ENCODE measurements at regions not wholly inside any gene's neighbourhood (a gene's known extent, or its start where the extent isn't known, plus 50 kb on each side); places are given as distances from the start of the nearest gene placed in this dataset.

DNA sequence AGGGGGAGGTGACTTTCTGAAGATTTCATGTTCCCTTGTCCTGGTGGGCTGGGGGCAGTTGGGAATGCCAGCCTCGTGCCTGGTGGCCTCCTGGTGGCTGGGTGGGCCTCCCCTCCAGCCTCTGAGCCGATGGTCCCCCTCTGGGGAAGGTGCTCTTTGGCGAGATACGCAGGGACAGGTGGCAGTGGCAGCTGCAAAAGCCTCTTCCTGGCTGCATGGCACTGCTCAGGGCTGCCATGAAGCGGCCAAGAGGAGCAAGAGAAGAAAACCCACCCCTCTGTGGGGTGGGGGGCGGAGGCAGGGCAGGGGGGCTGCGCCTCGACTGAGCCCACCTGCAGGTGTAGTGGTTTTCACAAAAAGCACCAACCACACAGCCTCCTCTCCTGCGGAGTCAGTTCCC is 61.8 kb upstream of the PHF21B start:
- DNase-seq (ENCODE audit: low read depth) (no peak), FAIRE-seq (no peak)
- Histone ChIP-seq H3K9me3 (ENCODE audit: insufficient read depth, low read depth, low read length) (no peaks in the 10 kb centered on the region), H3K79me2 (ENCODE audit: insufficient read depth, low read length) (no peaks in the 10 kb centered on the region), H3K9ac (ENCODE audit: low read length) (peak overlapping the region; percentile 51), H3K27ac (ENCODE audit: low read depth, low read length) (no peak overlapping the region), H3K4me3 (ENCODE audit: insufficient read depth, low read depth, low read length) (no peak overlapping the region), H3K4me1 (ENCODE audit: insufficient read depth, low read length) (peaks cover 15% of the 10 kb centered on the region), H3K4me2 (ENCODE audit: low read length) (peak overlapping the region; percentile 78), H3K36me3 (ENCODE audit: insufficient read depth, low read length) (no peaks in the 10 kb centered on the region), H2AFZ (ENCODE audit: low read depth, low read length) (no peak overlapping the region), H3K27me3 (ENCODE audit: insufficient read depth, low read length) (peaks cover 5% of the 10 kb centered on the region), H4K20me1 (ENCODE audit: insufficient read depth, low read length) (no peaks in the 10 kb centered on the region)
- Mint-ChIP-seq H3K4me1 (ENCODE audit: low read depth, unreplicated experiment) (peaks cover 11% of the 10 kb centered on the region), H3K4me3 (ENCODE audit: unreplicated experiment) (no peak overlapping the region), H3K27me3 (ENCODE audit: low read depth, unreplicated experiment) (peaks cover 9% of the 10 kb centered on the region), H3K27ac (ENCODE audit: unreplicated experiment) (no peak overlapping the region), H3K9me3 (ENCODE audit: unreplicated experiment) (peaks cover 3% of the 10 kb centered on the region), H3K36me3 (ENCODE audit: low read depth, unreplicated experiment) (no peaks in the 10 kb centered on the region)
- no peak for TF ChIP-seq EZH2 (IDR thresholded peaks at IDR 0.05; ENCODE audit: insufficient read depth, low read length)
- TF ChIP-seq, protein P1, sequence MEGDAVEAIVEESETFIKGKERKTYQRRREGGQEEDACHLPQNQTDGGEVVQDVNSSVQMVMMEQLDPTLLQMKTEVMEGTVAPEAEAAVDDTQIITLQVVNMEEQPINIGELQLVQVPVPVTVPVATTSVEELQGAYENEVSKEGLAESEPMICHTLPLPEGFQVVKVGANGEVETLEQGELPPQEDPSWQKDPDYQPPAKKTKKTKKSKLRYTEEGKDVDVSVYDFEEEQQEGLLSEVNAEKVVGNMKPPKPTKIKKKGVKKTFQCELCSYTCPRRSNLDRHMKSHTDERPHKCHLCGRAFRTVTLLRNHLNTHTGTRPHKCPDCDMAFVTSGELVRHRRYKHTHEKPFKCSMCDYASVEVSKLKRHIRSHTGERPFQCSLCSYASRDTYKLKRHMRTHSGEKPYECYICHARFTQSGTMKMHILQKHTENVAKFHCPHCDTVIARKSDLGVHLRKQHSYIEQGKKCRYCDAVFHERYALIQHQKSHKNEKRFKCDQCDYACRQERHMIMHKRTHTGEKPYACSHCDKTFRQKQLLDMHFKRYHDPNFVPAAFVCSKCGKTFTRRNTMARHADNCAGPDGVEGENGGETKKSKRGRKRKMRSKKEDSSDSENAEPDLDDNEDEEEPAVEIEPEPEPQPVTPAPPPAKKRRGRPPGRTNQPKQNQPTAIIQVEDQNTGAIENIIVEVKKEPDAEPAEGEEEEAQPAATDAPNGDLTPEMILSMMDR (IDR thresholded peaks at IDR 0.05; ENCODE audit: insufficient read depth, low read depth, low read length) = no peak

DNA sequence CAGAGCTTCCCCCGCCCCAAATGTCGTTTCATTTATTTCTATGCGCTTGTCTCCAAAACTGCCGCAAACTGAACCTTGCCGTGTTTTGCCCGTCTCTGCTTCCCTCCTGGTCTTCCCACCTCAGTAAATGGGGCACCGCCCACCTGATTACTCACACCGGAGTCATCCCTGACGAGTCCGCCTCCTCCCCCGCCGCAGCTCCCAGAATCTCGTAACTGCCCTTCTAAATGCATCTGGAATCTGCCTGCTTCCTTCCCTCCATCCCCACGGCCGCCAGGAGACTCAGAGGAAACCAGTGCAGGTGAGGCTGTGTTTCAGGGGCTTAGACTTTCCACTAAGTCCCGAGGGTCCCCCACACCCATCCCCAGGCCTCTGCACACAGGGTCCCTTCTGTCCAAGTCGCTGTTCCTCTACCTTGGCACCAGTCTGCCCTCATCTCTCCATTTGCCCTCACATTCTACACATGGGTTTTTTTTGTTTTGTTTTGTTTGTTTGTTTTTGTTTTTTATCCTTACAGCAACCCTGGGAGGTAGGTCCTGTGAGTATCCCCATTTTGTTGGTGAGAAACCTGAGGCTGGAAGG is 62.6 kb upstream of the PHF21B start:
- no peak overlapping the region for H3K4me3 ChIP-seq (ENCODE audit: insufficient read depth, low read depth, low read length)
- peak overlapping the region; percentile 78 for H3K4me2 ChIP-seq (ENCODE audit: low read length)
- no peak for FAIRE-seq
- peak overlapping the region; percentile 15 for H3K27ac ChIP-seq (ENCODE audit: low read depth, low read length)
- no peaks in the 10 kb centered on the region for H3K36me3 ChIP-seq (ENCODE audit: insufficient read depth, low read length)
- H4K20me1 ChIP-seq (ENCODE audit: insufficient read depth, low read length) = no peaks in the 10 kb centered on the region
- H3K27me3 ChIP-seq (ENCODE audit: insufficient read depth, low read length) = peaks cover 13% of the 10 kb centered on the region
- TF ChIP-seq, protein P1 (IDR thresholded peaks at IDR 0.05; ENCODE audit: insufficient read depth, low read depth, low read length) = no peak
- TF ChIP-seq EZH2 (IDR thresholded peaks at IDR 0.05; ENCODE audit: insufficient read depth, low read length) = no peak
- peak overlapping the region; percentile 11 for H3K4me3 Mint-ChIP-seq (ENCODE audit: unreplicated experiment)
- peak overlapping the region; percentile 30 for H3K27ac Mint-ChIP-seq (ENCODE audit: unreplicated experiment)
- no peaks in the 10 kb centered on the region for H3K36me3 Mint-ChIP-seq (ENCODE audit: low read depth, unreplicated experiment)
- H3K4me1 Mint-ChIP-seq (ENCODE audit: low read depth, unreplicated experiment) = peaks cover 11% of the 10 kb centered on the region
- H3K79me2 ChIP-seq (ENCODE audit: insufficient read depth, low read length) = no peaks in the 10 kb centered on the region
- H3K9me3 ChIP-seq (ENCODE audit: insufficient read depth, low read depth, low read length) = no peaks in the 10 kb centered on the region
- no peak overlapping the region for H2AFZ ChIP-seq (ENCODE audit: low read depth, low read length)
- peaks cover 3% of the 10 kb centered on the region for H3K9me3 Mint-ChIP-seq (ENCODE audit: unreplicated experiment)
- H3K27me3 Mint-ChIP-seq (ENCODE audit: low read depth, unreplicated experiment) = peaks cover 16% of the 10 kb centered on the region
- peak; percentile 79 for DNase-seq (ENCODE audit: low read depth)
- H3K4me1 ChIP-seq (ENCODE audit: insufficient read depth, low read length) = peaks cover 15% of the 10 kb centered on the region
- peak overlapping the region; percentile 51 for H3K9ac ChIP-seq (ENCODE audit: low read length)

DNA sequence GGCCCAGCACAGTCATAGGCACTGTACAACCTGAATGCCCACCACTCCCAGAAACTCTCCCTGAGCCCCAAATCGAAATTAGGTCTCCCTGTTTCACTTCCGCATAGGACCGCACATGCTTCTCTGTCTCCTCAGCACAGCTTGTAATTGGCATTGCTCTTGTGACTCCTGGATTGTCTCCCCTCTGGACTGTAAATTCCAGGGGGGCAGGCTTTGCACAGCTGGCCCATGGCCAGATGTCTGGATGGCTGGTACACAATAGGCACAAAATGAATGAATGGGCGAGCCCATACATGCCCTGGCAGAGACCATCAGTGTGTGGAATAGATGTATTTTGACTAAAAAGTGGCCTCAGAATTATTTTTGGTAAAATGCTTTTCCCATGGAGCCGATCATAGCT is 63.3 kb upstream of the PHF21B start:
- peaks cover 3% of the 10 kb centered on the region for H3K9me3 Mint-ChIP-seq (ENCODE audit: unreplicated experiment)
- H3K4me3 Mint-ChIP-seq (ENCODE audit: unreplicated experiment) = peak overlapping the region; percentile 41
- peak overlapping the region; percentile 78 for H3K4me2 ChIP-seq (ENCODE audit: low read length)

More for the DNA sequence above, 63.3 kb upstream of the PHF21B start:
- Histone ChIP-seq H3K27me3 (ENCODE audit: insufficient read depth, low read length) (peaks cover 19% of the 10 kb centered on the region), H3K27ac (ENCODE audit: low read depth, low read length) (no peak overlapping the region), H4K20me1 (ENCODE audit: insufficient read depth, low read length) (no peaks in the 10 kb centered on the region), H3K4me3 (ENCODE audit: insufficient read depth, low read depth, low read length) (no peak overlapping the region), H3K9me3 (ENCODE audit: insufficient read depth, low read depth, low read length) (no peaks in the 10 kb centered on the region), H3K36me3 (ENCODE audit: insufficient read depth, low read length) (no peaks in the 10 kb centered on the region), H3K79me2 (ENCODE audit: insufficient read depth, low read length) (no peaks in the 10 kb centered on the region), H3K4me1 (ENCODE audit: insufficient read depth, low read length) (peaks cover 15% of the 10 kb centered on the region), H2AFZ (ENCODE audit: low read depth, low read length) (no peak overlapping the region), H3K9ac (ENCODE audit: low read length) (no peak overlapping the region)
- no peak for TF ChIP-seq EZH2 (IDR thresholded peaks at IDR 0.05; ENCODE audit: insufficient read depth, low read length)
- TF ChIP-seq, protein P1 (IDR thresholded peaks at IDR 0.05; ENCODE audit: insufficient read depth, low read depth, low read length) = no peak
- Mint-ChIP-seq H3K4me1 (ENCODE audit: low read depth, unreplicated experiment) (peaks cover 11% of the 10 kb centered on the region), H3K27ac (ENCODE audit: unreplicated experiment) (peak overlapping the region; percentile 85), H3K27me3 (ENCODE audit: low read depth, unreplicated experiment) (peaks cover 19% of the 10 kb centered on the region), H3K36me3 (ENCODE audit: low read depth, unreplicated experiment) (no peaks in the 10 kb centered on the region)
- DNase-seq (ENCODE audit: low read depth) = no peak
- no peak for FAIRE-seq
